Adrenal gland (tissue), 9 donors: ENCODE measurements at regions not wholly inside any gene's neighbourhood (a gene's known extent, or its start where the extent isn't known, plus 50 kb on each side); places are given as distances from the start of the nearest gene placed in this dataset.

Experiments used
- DNase-seq, 7 donors: peaks; one replicate each; pipeline ENCODE4 v3.0.0-alpha.2; 2019 to 2020
- H3K27ac ChIP-seq, 5 donors: fragments of 200-600 bp; sonication (generic) in 4 of 5; 1 replicate in 3 of 5; 2 replicates in 2 of 5; pipeline versions ENCODE4 v1.5.1 to v1.8.0; 2016 to 2020; ENCODE audit warnings: mild to moderate bottlenecking in 1 of 5
- H3K27me3 ChIP-seq: fragments of 200-600 bp; 2 replicates; pipeline ENCODE4 v1.8.0; 2021
- H3K36me3 ChIP-seq, 2 donors: fragments of 200-600 bp; replicated peaks in 1 of 2; 1 replicate in 1 of 2; 2 replicates in 1 of 2; pipeline versions ENCODE4 v1.5.1 to v1.8.0; 2018 to 2022
- H3K4me1 ChIP-seq, 2 donors: fragments of 200-600 bp; replicated peaks in 1 of 2; 1 replicate in 1 of 2; 2 replicates in 1 of 2; pipeline versions ENCODE4 v1.5.1 to v1.8.0; 2018 to 2021
- H3K4me3 ChIP-seq, 4 donors: fragments of 200-600 bp; sonication (generic) in 3 of 4; one replicate each; pipeline ENCODE4 v1.5.1; 2016 to 2018
- H3K9me3 ChIP-seq, 3 donors: fragments of 200-600 bp; sonication (generic) in 1 of 3; replicated peaks in 1 of 3; 1 replicate in 2 of 3; 2 replicates in 1 of 3; pipeline versions ENCODE4 v1.5.1 to v1.8.0; 2016 to 2021
- POLR2A ChIP-seq, 2 donors: fragments of 450-650 bp; IDR thresholded peaks; one replicate each; pipeline ENCODE4 v1.6.1; 2017; ENCODE audit warnings: antibody characterized with exemption in 2 of 2, mild to moderate bottlenecking in 2 of 2, moderate library complexity in 1 of 2
- WGBS, 4 donors: extraction: QIAGEN DNeasy Blood & Tissue Kit in 2 of 4; methylation state at CpG; one replicate each; pipeline versions ENCODE4 v1.1.5 to v1.1.7; 2013 to 2017; 5-methylcytosine and 5-hydroxymethylcytosine counted together
- intact Hi-C, 2 donors: fragments of 100-400 bp; cut with DNase I; formaldehyde crosslinking; loops; one replicate each; pipeline versions ENCODE4 v1.14.1 to v1.15.0; 2022 to 2023
- TF ChIP-seq, protein P1 (sequence below), 6 experiments: fragments of 450-650 bp in 4 of 6; fragments of 200-600 bp in 2 of 6; sonication (generic) in 1 of 6; IDR thresholded peaks; 1 replicate in 5 of 6; 2 replicates in 1 of 6; pipeline versions ENCODE4 v1.5.1 to v1.8.0; 2016 to 2021; ENCODE audit warnings: antibody characterized with exemption in 6 of 6, mild to moderate bottlenecking in 2 of 6, moderate library complexity in 1 of 6
- donor health status: healthy with polysubstance abuse.
- donor health status: Bipolar disorder and iron deficiency.
- donor health status: DM: yes; HTN: yes; CAD: no.
- donor health status: DM: no; HTN: no; CAD: no.
- donor health status: DM: no; HTN: no; CAD: no.

DNA sequence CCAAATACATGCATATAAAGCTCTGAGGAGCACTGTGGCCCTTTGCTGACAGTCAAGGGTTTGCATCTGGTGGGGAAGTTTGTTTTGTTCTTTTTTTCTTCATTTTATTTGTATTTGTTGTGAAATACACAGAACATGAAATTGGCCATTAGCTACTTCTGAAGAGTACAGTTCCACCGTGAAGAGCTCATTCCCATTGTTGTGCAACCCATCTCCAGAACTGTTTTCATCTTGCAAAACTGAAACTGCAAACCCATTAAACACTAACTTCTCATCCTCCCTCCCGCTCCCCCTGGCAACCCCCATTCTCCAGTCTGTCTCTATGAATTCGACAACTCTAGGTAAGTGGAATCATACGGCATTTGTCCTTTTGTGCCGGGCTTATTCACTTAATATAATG lies 231.3 kb downstream of the TFAP2C start:
- no peak overlapping the region for H3K4me3 ChIP-seq
- no peak overlapping the region for H3K27ac ChIP-seq
- 53 to 59% (median 55%) methylated on average over 5 of the region's 5 CpGs for WGBS, 4 donors
- no peak for TF ChIP-seq POLR2A (IDR thresholded peaks at IDR 0.05)
- H3K9me3 ChIP-seq: no peaks in the 10 kb centered on the region
- DNase-seq: no peak
- peaks cover 22% of the 10 kb centered on the region for H3K27me3 ChIP-seq
- H3K4me1 ChIP-seq: no peaks in the 10 kb centered on the region
- intact Hi-C loops: no loop called here
- H3K36me3 ChIP-seq: no peaks in the 10 kb centered on the region

GRCh38 chr20:56861590-56861989 lies 232.5 kb downstream of the TFAP2C start:
- H3K27me3 ChIP-seq: peaks cover 22% of the 10 kb centered on the region
- no peak for DNase-seq
- intact Hi-C loops: no loop called here
- no peak for TF ChIP-seq POLR2A (IDR thresholded peaks at IDR 0.05)
- TF ChIP-seq, protein P1, sequence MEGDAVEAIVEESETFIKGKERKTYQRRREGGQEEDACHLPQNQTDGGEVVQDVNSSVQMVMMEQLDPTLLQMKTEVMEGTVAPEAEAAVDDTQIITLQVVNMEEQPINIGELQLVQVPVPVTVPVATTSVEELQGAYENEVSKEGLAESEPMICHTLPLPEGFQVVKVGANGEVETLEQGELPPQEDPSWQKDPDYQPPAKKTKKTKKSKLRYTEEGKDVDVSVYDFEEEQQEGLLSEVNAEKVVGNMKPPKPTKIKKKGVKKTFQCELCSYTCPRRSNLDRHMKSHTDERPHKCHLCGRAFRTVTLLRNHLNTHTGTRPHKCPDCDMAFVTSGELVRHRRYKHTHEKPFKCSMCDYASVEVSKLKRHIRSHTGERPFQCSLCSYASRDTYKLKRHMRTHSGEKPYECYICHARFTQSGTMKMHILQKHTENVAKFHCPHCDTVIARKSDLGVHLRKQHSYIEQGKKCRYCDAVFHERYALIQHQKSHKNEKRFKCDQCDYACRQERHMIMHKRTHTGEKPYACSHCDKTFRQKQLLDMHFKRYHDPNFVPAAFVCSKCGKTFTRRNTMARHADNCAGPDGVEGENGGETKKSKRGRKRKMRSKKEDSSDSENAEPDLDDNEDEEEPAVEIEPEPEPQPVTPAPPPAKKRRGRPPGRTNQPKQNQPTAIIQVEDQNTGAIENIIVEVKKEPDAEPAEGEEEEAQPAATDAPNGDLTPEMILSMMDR (IDR thresholded peaks at IDR 0.05): no peak
- no peak overlapping the region for H3K27ac ChIP-seq
- no peaks in the 10 kb centered on the region for H3K9me3 ChIP-seq
- H3K4me1 ChIP-seq: no peaks in the 10 kb centered on the region
- 0 to 30% (median 17%) methylated on average over 3 to 6 of the region's 6 CpGs for WGBS, 4 donors
- no peaks in the 10 kb centered on the region for H3K36me3 ChIP-seq
- no peak overlapping the region for H3K4me3 ChIP-seq

GRCh38 chr20:56865055-56865454 lies 235.9 kb downstream of the TFAP2C start:
- H3K27me3 ChIP-seq: peaks cover 22% of the 10 kb centered on the region
- DNase-seq: no peak

DNA sequence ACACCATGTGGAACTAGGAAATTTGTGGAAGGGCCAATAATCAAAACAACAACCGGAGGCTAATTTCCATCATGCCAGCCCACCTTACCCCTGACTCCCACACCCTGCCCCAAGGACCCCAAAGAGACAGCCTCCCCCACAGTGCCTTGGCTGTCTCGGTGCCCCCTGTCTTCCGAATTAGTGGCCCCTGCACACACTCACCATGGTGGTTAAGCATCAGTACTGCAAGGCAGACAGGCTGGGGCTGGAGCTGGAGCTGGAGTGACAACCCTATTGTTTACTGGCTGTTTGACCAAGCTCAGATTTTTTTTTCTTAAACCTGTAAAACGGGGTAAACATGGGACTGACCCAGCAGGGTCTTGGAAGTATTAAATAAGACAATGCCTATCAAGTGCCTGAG lies 238.0 kb downstream of the TFAP2C start:
- Histone ChIP-seq H3K4me3 (no peak overlapping the region), H3K4me1 (no peaks in the 10 kb centered on the region), H3K36me3 (no peaks in the 10 kb centered on the region), H3K27ac (no peak overlapping the region), H3K9me3 (no peaks in the 10 kb centered on the region), H3K27me3 (peaks cover 15% of the 10 kb centered on the region)
- 48 to 77% (median 69%) methylated on average over 2 to 4 of the region's 4 CpGs for WGBS, 4 donors
- no peak for TF ChIP-seq POLR2A (IDR thresholded peaks at IDR 0.05)
- TF ChIP-seq, protein P1 (IDR thresholded peaks at IDR 0.05): no peak
- no peak for DNase-seq
- intact Hi-C loops: no loop called here

More at GRCh38 chr20:56865055-56865454, 235.9 kb downstream of the TFAP2C start:
- TF ChIP-seq POLR2A (IDR thresholded peaks at IDR 0.05): no peak
- TF ChIP-seq, protein P1 (IDR thresholded peaks at IDR 0.05): no peak
- H3K27ac ChIP-seq: no peak overlapping the region
- H3K4me1 ChIP-seq: no peaks in the 10 kb centered on the region
- WGBS, 4 donors: 47 to 59% (median 51%) methylated on average over 9 to 10 of the region's 10 CpGs
- no peaks in the 10 kb centered on the region for H3K36me3 ChIP-seq
- H3K9me3 ChIP-seq: no peaks in the 10 kb centered on the region
- no peak overlapping the region for H3K4me3 ChIP-seq
- intact Hi-C loops: no loop called here

GRCh38 chr20:56868746-56869145 lies 239.6 kb downstream of the TFAP2C start:
- WGBS, 4 donors: 59 to 74% (median 67%) methylated on average over 4 of the region's 4 CpGs
- no peak overlapping the region for H3K27ac ChIP-seq
- H3K4me3 ChIP-seq: no peak overlapping the region
- H3K36me3 ChIP-seq: no peaks in the 10 kb centered on the region
- peaks cover 5% of the 10 kb centered on the region for H3K27me3 ChIP-seq
- DNase-seq: no peak
- H3K9me3 ChIP-seq: no peaks in the 10 kb centered on the region
- no peaks in the 10 kb centered on the region for H3K4me1 ChIP-seq
- intact Hi-C loops: no loop called here
- TF ChIP-seq POLR2A (IDR thresholded peaks at IDR 0.05): no peak
- TF ChIP-seq, protein P1 (IDR thresholded peaks at IDR 0.05): no peak
